HG03378 (cell line): ENCODE measurements at regions not wholly inside any gene's neighbourhood (a gene's known extent, or its start where the extent isn't known, plus 50 kb on each side); places are given as distances from the start of the nearest gene placed in this dataset.
"Not testable (repeated sequence)": the region's sequence is repeated elsewhere in the genome, so short reads cannot be mapped to it uniquely, and the experiment has no call there.

Experiments
- ATAC-seq: cut with Tn5 transposase; IDR thresholded peaks from one replicate; pipeline ENCODE4 v1.9.1; 2021; ENCODE audit warnings: mild to moderate bottlenecking, moderate library complexity; ENCODE audit not compliant: unreplicated experiment

GRCh38 chr11:15300341-15300740 is 185.6 kb downstream of the INSC start:
- ATAC-seq, result no peak

- no peak for ATAC-seq
Measured at GRCh38 chr11:15307619-15308024, 192.9 kb downstream of the INSC start.

GRCh38 chr11:15308840-15309239 is 194.1 kb downstream of the INSC start:
- no peak for ATAC-seq

- ATAC-seq, result no peak
Measured at GRCh38 chr11:15309296-15309695, 194.6 kb downstream of the INSC start.

GRCh38 chr11:15313862-15314261 is 199.1 kb downstream of the INSC start:
- ATAC-seq, result no peak

GRCh38 chr11:15318814-15319213 is 204.1 kb downstream of the INSC start:
- no peak for ATAC-seq

- ATAC-seq, result no peak
Measured at GRCh38 chr11:15326520-15326919, 211.8 kb downstream of the INSC start.

GRCh38 chr11:15327786-15328231 is 213.1 kb downstream of the INSC start:
- no peak for ATAC-seq

- ATAC-seq, result no peak
Measured at GRCh38 chr11:15333407-15333806, 218.7 kb downstream of the INSC start.

GRCh38 chr11:15334766-15335165 is 220.0 kb downstream of the INSC start:
- no peak for ATAC-seq

GRCh38 chr11:15336021-15336420 is 221.3 kb downstream of the INSC start:
- no peak for ATAC-seq

- no peak for ATAC-seq
Measured at GRCh38 chr11:15339302-15339701, 224.6 kb downstream of the INSC start.

- no peak for ATAC-seq
Measured at GRCh38 chr11:15341587-15341986, 226.9 kb downstream of the INSC start.

- no peak for ATAC-seq
Measured at GRCh38 chr11:15342163-15342562, 227.4 kb downstream of the INSC start.

- no peak for ATAC-seq
Measured at GRCh38 chr11:15346907-15347306, 232.2 kb downstream of the INSC start.

GRCh38 chr11:15347969-15348734 is 233.4 kb downstream of the INSC start:
- no peak for ATAC-seq

GRCh38 chr11:15349413-15349812 is 234.7 kb downstream of the INSC start:
- no peak for ATAC-seq

GRCh38 chr11:15361316-15361715 is 246.6 kb downstream of the INSC start:
- ATAC-seq, result no peak

- ATAC-seq, result not testable (repeated sequence)
Measured at GRCh38 chr11:15365286-15365685, 250.6 kb downstream of the INSC start.

GRCh38 chr11:15367695-15368094 is 253.0 kb downstream of the INSC start:
- ATAC-seq, result no peak

GRCh38 chr11:15370495-15371147 is 255.9 kb downstream of the INSC start:
- no peak for ATAC-seq

GRCh38 chr11:15371533-15371932 is 256.8 kb downstream of the INSC start:
- no peak for ATAC-seq
